GM12892 (cell line): ENCODE measurements at regions not wholly inside any gene's neighbourhood (a gene's known extent, or its start where the extent isn't known, plus 50 kb on each side); places are given as distances from the start of the nearest gene placed in this dataset.

ENCODE experiments used
- POLR2A ChIP-seq: IDR thresholded peaks from 2 replicates; pipeline ENCODE4 v1.6.1; 2011; ENCODE audit warnings: low read depth, low read length, control low read depth
- POLR2AphosphoS5 ChIP-seq: IDR thresholded peaks from 2 replicates; pipeline ENCODE4 v1.6.1; 2011; ENCODE audit warnings: low read depth, low read length, control low read depth

- TF ChIP-seq POLR2A (no peak), POLR2AphosphoS5 (no peak)
Observed at GRCh38 chr9:107222020-107222522, 61.0 kb upstream of the RAD23B start.
